ENCODE measurements at regions not wholly inside any gene's neighbourhood (a gene's known extent, or its start where the extent isn't known, plus 50 kb on each side); places are given as distances from the start of the nearest gene placed in this dataset.
"Not testable (repeated sequence)": the region's sequence is repeated elsewhere in the genome, so short reads cannot be mapped to it uniquely, and the experiment has no call there.

DNA sequence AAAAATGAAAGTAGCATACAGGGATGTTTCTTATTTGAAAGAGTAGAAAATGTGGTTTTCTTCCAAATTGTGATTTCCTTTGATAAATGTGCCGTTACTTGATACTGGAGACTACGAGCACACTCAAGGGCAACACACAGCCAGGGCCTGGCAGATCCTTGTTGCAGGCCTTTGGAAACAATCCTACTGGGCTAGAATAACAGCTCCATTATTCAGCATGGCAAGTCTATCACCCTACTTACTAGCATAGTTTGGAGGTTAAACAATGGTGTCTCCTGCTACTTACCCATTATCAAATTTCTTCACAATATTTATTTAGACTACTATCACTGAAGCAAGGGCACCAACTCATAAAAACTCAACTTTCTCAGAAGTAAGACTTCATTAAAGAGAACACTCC is 140.8 kb upstream of the ZNF608 start:
- Histone ChIP-seq H3K27me3 (no peaks in the 10 kb centered on the region), H3K4me1 (no peaks in the 10 kb centered on the region), H3K9me3 (no peaks in the 10 kb centered on the region), H3K27ac (no peak overlapping the region), H3K36me3 (no peaks in the 10 kb centered on the region), H3K4me3 (no peak overlapping the region)
- no peak for DNase-seq (ENCODE audit: low spot score in 2 of 2)
- no peak for TF ChIP-seq POLR2AphosphoS5 (IDR thresholded peaks at IDR 0.05)
- TF ChIP-seq EP300 (IDR thresholded peaks at IDR 0.05): no peak
- TF ChIP-seq, protein P1, sequence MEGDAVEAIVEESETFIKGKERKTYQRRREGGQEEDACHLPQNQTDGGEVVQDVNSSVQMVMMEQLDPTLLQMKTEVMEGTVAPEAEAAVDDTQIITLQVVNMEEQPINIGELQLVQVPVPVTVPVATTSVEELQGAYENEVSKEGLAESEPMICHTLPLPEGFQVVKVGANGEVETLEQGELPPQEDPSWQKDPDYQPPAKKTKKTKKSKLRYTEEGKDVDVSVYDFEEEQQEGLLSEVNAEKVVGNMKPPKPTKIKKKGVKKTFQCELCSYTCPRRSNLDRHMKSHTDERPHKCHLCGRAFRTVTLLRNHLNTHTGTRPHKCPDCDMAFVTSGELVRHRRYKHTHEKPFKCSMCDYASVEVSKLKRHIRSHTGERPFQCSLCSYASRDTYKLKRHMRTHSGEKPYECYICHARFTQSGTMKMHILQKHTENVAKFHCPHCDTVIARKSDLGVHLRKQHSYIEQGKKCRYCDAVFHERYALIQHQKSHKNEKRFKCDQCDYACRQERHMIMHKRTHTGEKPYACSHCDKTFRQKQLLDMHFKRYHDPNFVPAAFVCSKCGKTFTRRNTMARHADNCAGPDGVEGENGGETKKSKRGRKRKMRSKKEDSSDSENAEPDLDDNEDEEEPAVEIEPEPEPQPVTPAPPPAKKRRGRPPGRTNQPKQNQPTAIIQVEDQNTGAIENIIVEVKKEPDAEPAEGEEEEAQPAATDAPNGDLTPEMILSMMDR (IDR thresholded peaks at IDR 0.05): no peak
- no peak for TF ChIP-seq POLR2A (IDR thresholded peaks at IDR 0.05)
- 94% methylated on average over 2 of the region's 2 CpGs for WGBS

DNA sequence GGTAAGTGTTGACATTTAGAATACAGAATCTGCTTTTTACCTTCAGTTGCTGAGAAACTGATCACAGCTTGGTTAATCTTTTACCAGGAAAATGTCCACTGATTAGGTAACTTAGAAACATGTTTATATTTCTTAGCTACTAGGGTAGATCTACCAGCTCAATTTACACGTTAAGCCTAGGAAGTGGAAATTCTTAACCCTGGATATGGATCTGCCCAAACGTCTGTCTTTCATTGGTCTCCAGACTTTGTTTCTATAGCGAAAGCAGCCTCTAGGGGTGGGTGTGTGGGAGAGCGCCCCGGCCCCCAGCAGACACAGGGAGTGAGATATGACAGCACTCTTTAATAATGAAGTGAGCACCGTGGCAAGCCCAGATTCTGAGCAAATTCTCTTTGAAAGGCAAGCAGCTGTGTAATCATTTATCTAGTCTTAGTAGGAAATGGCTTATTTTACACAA is 141.6 kb upstream of the ZNF608 start:
- Histone ChIP-seq H3K27ac (no peak overlapping the region), H3K4me3 (no peak overlapping the region)
- no peak for DNase-seq (ENCODE audit: low spot score in 2 of 2)

DNA sequence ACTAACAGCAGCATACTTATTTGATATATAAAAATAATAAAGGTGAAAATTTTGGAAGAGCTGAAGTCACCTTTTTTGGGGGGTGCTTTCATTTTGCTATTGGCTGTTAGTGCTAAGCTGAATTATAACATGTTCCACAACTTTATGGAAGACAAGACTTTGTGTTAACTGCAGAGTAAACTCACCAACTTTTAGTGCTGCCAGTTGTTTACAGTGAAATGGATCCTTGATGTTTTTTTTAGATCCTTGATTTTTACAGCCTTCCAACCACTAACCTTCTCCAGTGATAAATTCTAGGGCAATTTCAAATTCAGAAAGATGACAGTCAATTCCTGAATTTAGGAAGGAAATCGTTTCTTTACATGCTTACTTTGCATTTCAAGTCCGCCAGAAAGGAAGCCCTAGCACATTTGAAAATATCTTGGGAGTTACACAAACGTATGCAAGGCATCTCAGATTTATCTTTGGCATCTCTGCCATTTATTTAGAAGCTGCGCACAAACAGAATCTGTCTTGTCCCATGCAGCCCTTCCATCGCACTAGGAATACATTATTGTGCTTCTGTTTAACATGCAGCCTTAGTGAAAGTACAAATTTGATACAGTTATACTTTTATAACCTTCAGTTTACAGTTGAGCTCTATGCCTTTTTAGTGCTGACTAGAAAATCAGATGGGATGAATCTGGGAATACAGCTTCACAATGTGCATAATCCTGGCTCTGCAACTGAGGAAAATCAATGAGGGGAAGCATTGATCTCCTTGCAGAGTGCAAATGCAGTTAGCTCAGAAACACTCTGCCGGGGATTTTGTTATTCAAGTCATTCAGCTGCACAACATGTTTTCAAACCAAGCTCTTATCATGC is 142.4 kb upstream of the ZNF608 start:
- no peaks in the 10 kb centered on the region for H3K4me1 ChIP-seq
- no peaks in the 10 kb centered on the region for H3K9me3 ChIP-seq
- no peak overlapping the region for H3K4me3 ChIP-seq
- no peak for DNase-seq (ENCODE audit: low spot score in 2 of 2)
- TF ChIP-seq, protein P1 (IDR thresholded peaks at IDR 0.05): no peak
- no peak for TF ChIP-seq EP300 (IDR thresholded peaks at IDR 0.05)
- no peak for TF ChIP-seq POLR2AphosphoS5 (IDR thresholded peaks at IDR 0.05)
- TF ChIP-seq POLR2A (IDR thresholded peaks at IDR 0.05): no peak
- 68% methylated on average over 6 of the region's 6 CpGs for WGBS
- H3K36me3 ChIP-seq: no peaks in the 10 kb centered on the region
- H3K27me3 ChIP-seq: no peaks in the 10 kb centered on the region
- H3K27ac ChIP-seq: no peak overlapping the region

More for the DNA sequence above, 141.6 kb upstream of the ZNF608 start:
- H3K4me1 ChIP-seq: no peaks in the 10 kb centered on the region
- TF ChIP-seq, protein P1 (IDR thresholded peaks at IDR 0.05): no peak
- TF ChIP-seq EP300 (IDR thresholded peaks at IDR 0.05) (no peak), POLR2A (IDR thresholded peaks at IDR 0.05) (no peak), POLR2AphosphoS5 (IDR thresholded peaks at IDR 0.05) (no peak)
- H3K9me3 ChIP-seq: no peaks in the 10 kb centered on the region
- H3K27me3 ChIP-seq: no peaks in the 10 kb centered on the region
- H3K36me3 ChIP-seq: no peaks in the 10 kb centered on the region
- 58% methylated on average over 6 of the region's 6 CpGs for WGBS

DNA sequence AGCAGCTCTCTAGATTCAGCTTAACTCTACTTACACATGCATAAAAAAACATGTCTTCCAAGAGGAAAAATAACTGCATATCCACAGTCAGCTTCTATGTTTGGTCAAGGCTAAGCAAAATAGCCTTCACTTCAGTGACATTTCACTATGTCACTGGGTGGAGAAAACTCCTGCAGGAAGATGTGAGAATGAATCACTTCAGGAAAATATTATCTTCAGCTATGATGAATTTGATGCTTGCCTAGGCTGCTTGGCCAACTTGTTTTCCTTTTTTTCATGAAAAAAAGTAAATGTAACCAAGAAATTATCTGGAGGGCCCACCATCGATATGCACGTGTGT is 143.0 kb upstream of the ZNF608 start:
- Histone ChIP-seq H3K36me3 (no peaks in the 10 kb centered on the region), H3K27me3 (no peaks in the 10 kb centered on the region), H3K27ac (no peak overlapping the region), H3K4me1 (no peaks in the 10 kb centered on the region), H3K9me3 (no peaks in the 10 kb centered on the region), H3K4me3 (no peak overlapping the region)
- no peak for DNase-seq (ENCODE audit: low spot score in 2 of 2)
- 55% methylated on average over 2 of the region's 2 CpGs for WGBS
- TF ChIP-seq, protein P1 (IDR thresholded peaks at IDR 0.05): no peak
- TF ChIP-seq EP300 (IDR thresholded peaks at IDR 0.05): no peak
- no peak for TF ChIP-seq POLR2AphosphoS5 (IDR thresholded peaks at IDR 0.05)
- no peak for TF ChIP-seq POLR2A (IDR thresholded peaks at IDR 0.05)

DNA sequence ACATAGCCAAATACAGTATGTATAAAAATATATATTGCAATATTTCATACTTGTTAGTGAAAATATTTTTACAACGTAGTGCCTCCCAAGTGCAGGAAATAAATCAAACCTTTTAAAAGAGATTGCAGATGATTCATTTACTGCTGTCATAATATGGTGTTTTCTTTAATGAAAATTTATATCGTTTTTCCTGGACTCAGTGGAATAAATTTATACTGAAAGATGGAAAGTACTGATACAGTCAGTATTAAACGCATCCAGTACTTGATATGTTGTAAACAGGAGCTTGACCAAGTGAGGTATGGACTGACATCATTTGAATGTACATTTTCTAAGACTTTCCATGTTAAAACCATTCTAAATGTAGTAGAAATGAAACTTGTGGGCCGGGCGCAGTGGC is 143.4 kb upstream of the ZNF608 start:
- WGBS: 72% methylated on average over 5 of the region's 5 CpGs
- TF ChIP-seq, protein P1 (IDR thresholded peaks at IDR 0.05): no peak
- DNase-seq (ENCODE audit: low spot score in 2 of 2): no peak

DNA sequence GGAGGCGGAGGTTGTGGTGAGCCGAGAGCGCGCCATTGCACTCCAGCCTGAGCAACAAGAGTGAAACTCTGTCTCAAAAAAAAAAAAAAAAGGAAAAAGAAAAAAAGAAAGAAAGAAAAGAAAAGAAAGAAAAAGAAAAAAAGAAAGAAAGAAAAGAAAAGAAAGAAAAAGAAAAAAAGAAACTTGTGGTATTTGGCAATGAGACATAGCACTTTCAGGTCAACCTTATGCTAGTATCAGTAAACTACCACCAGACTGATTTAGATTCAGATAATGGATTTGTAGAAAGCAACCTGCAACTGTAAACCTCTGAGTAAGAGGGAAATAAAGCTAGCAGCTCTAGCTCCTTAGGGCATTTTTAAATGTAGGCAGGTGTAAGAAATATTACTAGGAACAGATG is 144.0 kb upstream of the ZNF608 start:
- H3K9me3 ChIP-seq; H3K4me1 ChIP-seq; H3K36me3 ChIP-seq; H3K27ac ChIP-seq; DNase-seq (ENCODE audit: low spot score in 2 of 2); H3K27me3 ChIP-seq; H3K4me3 ChIP-seq: not testable (repeated sequence)
- 97% methylated on average over 4 of the region's 4 CpGs for WGBS

More for the DNA sequence above, 143.4 kb upstream of the ZNF608 start:
- Histone ChIP-seq H3K36me3 (no peaks in the 10 kb centered on the region), H3K9me3 (no peaks in the 10 kb centered on the region), H3K27me3 (no peaks in the 10 kb centered on the region), H3K4me1 (no peaks in the 10 kb centered on the region), H3K4me3 (no peak overlapping the region), H3K27ac (no peak overlapping the region)

All from suprapubic skin (tissue), 4 donors.